ENCODE measurements at regions not wholly inside any gene's neighbourhood (a gene's known extent, or its start where the extent isn't known, plus 50 kb on each side); places are given as distances from the start of the nearest gene placed in this dataset.

DNA sequence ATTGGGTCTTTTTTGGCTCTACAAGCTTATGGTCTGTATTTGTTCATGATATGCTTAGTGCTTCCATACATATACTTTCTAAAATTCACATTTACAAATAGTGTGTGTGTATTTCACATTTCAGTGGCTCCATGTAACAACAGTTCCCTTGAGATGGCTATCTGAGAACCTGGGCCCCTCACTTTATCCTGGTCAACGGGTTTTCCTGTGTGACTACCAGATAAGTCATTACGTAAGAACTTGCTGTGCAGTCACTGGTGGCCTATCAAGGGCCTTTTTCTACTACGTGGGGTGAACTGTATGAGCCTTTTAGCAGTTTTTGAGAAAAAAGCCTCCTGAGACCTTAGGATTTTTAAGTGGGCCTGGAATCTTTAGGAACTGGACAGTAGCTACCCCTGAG is 454.1 kb downstream of the PCNX1 start:
- H3K27me3 ChIP-seq (ENCODE audit: insufficient read depth, low read depth): no peaks in the 10 kb centered on the region
- no TSS peak for BruUV-seq (replicated peaks)
- no peaks in the 10 kb centered on the region for H3K9me3 ChIP-seq (ENCODE audit: insufficient read depth, low read depth)
- H3K9me2 ChIP-seq (ENCODE audit: insufficient read depth): no peaks in the 10 kb centered on the region
- H3K36me3 ChIP-seq (ENCODE audit: low read depth): peaks cover 5% of the 10 kb centered on the region
- peaks cover 43% of the 10 kb centered on the region for H4K20me1 ChIP-seq (ENCODE audit: insufficient read depth)
- POLR2A ChIA-PET (ENCODE audit: unreplicated experiment): interaction anchor here (0.6 kb wide), 1 partner anchor 197 kb away, joined by 5 read pairs; no protein-coding TSS in a partner anchor
- H3K4me3 ChIP-seq: no peak overlapping the region
- peaks cover 100% of the 10 kb centered on the region for H3K79me2 ChIP-seq (ENCODE audit: low read depth)
- H3F3A ChIP-seq (ENCODE audit: insufficient read depth, low read depth): peaks cover 23% of the 10 kb centered on the region; the same call in 1 of the 2 replicates
- no peak for TF ChIP-seq EZH2 (IDR thresholded peaks at IDR 0.05; ENCODE audit: low read depth)
- no peak for TF ChIP-seq CTCF (conservative IDR thresholded peaks at IDR 0.05)
- intact Hi-C loops (cut with micrococcal nuclease; ENCODE audit: unreplicated experiment): loop anchor here (1.0 kb wide), 1 partner anchor 39 kb away; no protein-coding TSS in a partner anchor
- no peak overlapping the region for H3K27ac ChIP-seq
- peaks cover 14% of the 10 kb centered on the region; the same call in 1 of the 2 replicates for H3K4me1 ChIP-seq (replicated peaks; ENCODE audit: insufficient read depth)
- no peak overlapping the region for H3K4me2 ChIP-seq
- no peak overlapping the region for H2AFZ ChIP-seq
- DNase-seq: peak; percentile 4 to 51
- CTCF ChIA-PET: no interaction called here

- CTCF ChIA-PET: no interaction called here
- H3K4me2 ChIP-seq: no peak overlapping the region
- H2AFZ ChIP-seq: no peak overlapping the region
- no peak for TF ChIP-seq EZH2 (IDR thresholded peaks at IDR 0.05; ENCODE audit: low read depth)
- TF ChIP-seq CTCF (conservative IDR thresholded peaks at IDR 0.05): no peak
- peaks cover 14% of the 10 kb centered on the region; the same call in 1 of the 2 replicates for H3K4me1 ChIP-seq (replicated peaks; ENCODE audit: insufficient read depth)
- peaks cover 23% of the 10 kb centered on the region; the same call in 1 of the 2 replicates for H3F3A ChIP-seq (ENCODE audit: insufficient read depth, low read depth)
- no TSS peak for BruUV-seq (replicated peaks)
- H3K79me2 ChIP-seq (ENCODE audit: low read depth): peaks cover 100% of the 10 kb centered on the region
- peaks cover 5% of the 10 kb centered on the region for H3K36me3 ChIP-seq (ENCODE audit: low read depth)
- no peak overlapping the region for H3K27ac ChIP-seq
- POLR2A ChIA-PET (ENCODE audit: unreplicated experiment): no interaction called here
- no peaks in the 10 kb centered on the region for H3K27me3 ChIP-seq (ENCODE audit: insufficient read depth, low read depth)
- H3K9me2 ChIP-seq (ENCODE audit: insufficient read depth): no peaks in the 10 kb centered on the region
- DNase-seq: no peak
- no peaks in the 10 kb centered on the region for H3K9me3 ChIP-seq (ENCODE audit: insufficient read depth, low read depth)
- intact Hi-C loops (cut with micrococcal nuclease; ENCODE audit: unreplicated experiment): loop anchor here (1.0 kb wide), 1 partner anchor 40 kb away; no protein-coding TSS in a partner anchor
- H4K20me1 ChIP-seq (ENCODE audit: insufficient read depth): peaks cover 43% of the 10 kb centered on the region
- H3K4me3 ChIP-seq: no peak overlapping the region
Measured at GRCh38 chr14:71361874-71362273, 454.6 kb downstream of the PCNX1 start.

- Histone ChIP-seq H3K27ac (no peak overlapping the region), H3K79me2 (ENCODE audit: low read depth) (peaks cover 100% of the 10 kb centered on the region), H3K36me3 (ENCODE audit: low read depth) (peaks cover 5% of the 10 kb centered on the region), H3K9me3 (ENCODE audit: insufficient read depth, low read depth) (no peaks in the 10 kb centered on the region), H4K20me1 (ENCODE audit: insufficient read depth) (peaks cover 43% of the 10 kb centered on the region), H3F3A (ENCODE audit: insufficient read depth, low read depth) (peaks cover 23% of the 10 kb centered on the region; the same call in 1 of the 2 replicates), H3K27me3 (ENCODE audit: insufficient read depth, low read depth) (no peaks in the 10 kb centered on the region), H3K4me1 (replicated peaks; ENCODE audit: insufficient read depth) (peaks cover 14% of the 10 kb centered on the region; the same call in 1 of the 2 replicates), H3K4me3 (no peak overlapping the region), H3K4me2 (no peak overlapping the region), H3K9me2 (ENCODE audit: insufficient read depth) (no peaks in the 10 kb centered on the region), H2AFZ (no peak overlapping the region)
- intact Hi-C loops (cut with micrococcal nuclease; ENCODE audit: unreplicated experiment): no loop called here
- ChIA-PET CTCF (no interaction called here), POLR2A (ENCODE audit: unreplicated experiment) (no interaction called here)
- no TSS peak for BruUV-seq (replicated peaks)
- no peak for TF ChIP-seq EZH2 (IDR thresholded peaks at IDR 0.05; ENCODE audit: low read depth)
- TF ChIP-seq CTCF (conservative IDR thresholded peaks at IDR 0.05): no peak
- DNase-seq: no peak
Measured at GRCh38 chr14:71362282-71362681, 455.0 kb downstream of the PCNX1 start.

Data from PC-9 (cell line).